GM12892 (cell line): ENCODE measurements at regions not wholly inside any gene's neighbourhood (a gene's known extent, or its start where the extent isn't known, plus 50 kb on each side); places are given as distances from the start of the nearest gene placed in this dataset.

Experiments used
- POLR2A ChIP-seq: IDR thresholded peaks from 2 replicates; pipeline ENCODE4 v1.6.1; 2011; ENCODE audit warnings: low read depth, low read length, control low read depth
- POLR2AphosphoS5 ChIP-seq: IDR thresholded peaks from 2 replicates; pipeline ENCODE4 v1.6.1; 2011; ENCODE audit warnings: low read depth, low read length, control low read depth

GRCh38 chr6:138028893-138029292, 78.3 kb downstream of the PERP start:
- no peak for TF ChIP-seq POLR2A
- TF ChIP-seq POLR2AphosphoS5, result no peak
